HepG2 (cell line): ENCODE measurements at regions not wholly inside any gene's neighbourhood (a gene's known extent, or its start where the extent isn't known, plus 50 kb on each side); places are given as distances from the start of the nearest gene placed in this dataset.

Experiments
- ATAC-seq: fragments of 200-7000 bp; cut with Tn5 transposase; 3 replicates; pipeline ENCODE4 v1.9.1; 2020; ENCODE audit warnings: mild to moderate bottlenecking, moderate library complexity
- BruUV-seq: library from RNA; stranded (reverse); fragments of 400-500 nt; replicated peaks from 2 replicates; lab custom pipeline; 2021; lab: Mats Ljungman, UMichigan
- CTCF ChIA-PET: fragments of 300-600 bp; formaldehyde crosslinking; extraction: SDS; loops from one replicate; lab custom pipeline; 2021; ENCODE audit warnings: low total read pairs, inconsistent platforms, low intra/inter-chr PET ratio; lab: Yijun Ruan, JAX
- POLR2A ChIA-PET: fragments of 350-600 bp; sonication (Branson Sonifier 250); formaldehyde crosslinking; loops from one replicate; lab custom pipeline; 2020; ENCODE audit warnings: antibody characterized with exemption, inconsistent platforms; lab: Yijun Ruan, JAX
- DNase-seq: peaks from one replicate; pipeline ENCODE4 v3.0.0-alpha.2; 2015; ENCODE audit warnings: low spot score
- FAIRE-seq: peaks from 3 replicates; lab custom pipeline; 2011; peaks lifted over from hg19 to GRCh38; lab: Jason Lieb, UNC
- H2AFZ ChIP-seq: one replicate; pipeline ENCODE4 v1.6.1; 2011; ENCODE audit warnings: low read length, inconsistent platforms
- H3K27ac ChIP-seq: fragments of 300-600 bp; 3 replicates; pipeline ENCODE4 v1.8.0; 2011; ENCODE audit warnings: mixed run types, mild to moderate bottlenecking, mixed read lengths, low read length, inconsistent platforms; ENCODE audit not compliant: insufficient read depth; ENCODE audit errors: extremely low read length
- H3K27me3 ChIP-seq, 2 experiments: fragments of 200-600 bp in 1 of 2; 2 replicates in 1 of 2; 3 replicates in 1 of 2; pipeline versions ENCODE4 v1.6.0 to v1.8.0; 2011; ENCODE audit warnings: low read length in 2 of 2, mild to moderate bottlenecking in 2 of 2, moderate library complexity in 2 of 2, inconsistent platforms in 1 of 2; ENCODE audit not compliant: insufficient read depth in 2 of 2, control insufficient read depth in 1 of 2
- H3K36me3 ChIP-seq, 2 experiments: fragments of 200-600 bp in 1 of 2; replicated peaks in 1 of 2; 2 replicates in 1 of 2; 3 replicates in 1 of 2; pipeline versions ENCODE4 v1.5.1 to v1.8.0; 2011; ENCODE audit warnings: low read length in 2 of 2, inconsistent platforms in 1 of 2; ENCODE audit not compliant: insufficient read depth in 2 of 2, control insufficient read depth in 1 of 2
- H3K4me1 ChIP-seq: 2 replicates; pipeline ENCODE4 v1.5.1; 2012; ENCODE audit warnings: low read length, inconsistent platforms; ENCODE audit not compliant: insufficient read depth
- H3K4me2 ChIP-seq: 2 replicates; pipeline ENCODE4 v1.6.0; 2011; ENCODE audit warnings: low read depth, low read length, inconsistent platforms
- H3K4me3 ChIP-seq, 3 experiments: fragments of 200-600 bp in 1 of 3; sonication (generic), shearing (Covaris generic) in 1 of 3; replicated peaks in 1 of 3; 2 replicates each; pipeline ENCODE4 v1.5.1; 2011 to 2016; ENCODE audit warnings: low read length in 3 of 3, inconsistent platforms in 2 of 3, low read depth in 2 of 3, mild to moderate bottlenecking in 2 of 3, control low read depth in 1 of 3, mixed read lengths in 1 of 3; ENCODE audit not compliant: insufficient read depth in 1 of 3
- H3K79me2 ChIP-seq: one replicate; pipeline ENCODE4 v1.6.1; 2011; ENCODE audit warnings: low read length, inconsistent platforms; ENCODE audit not compliant: insufficient read depth
- H3K9ac ChIP-seq: 2 replicates; pipeline ENCODE4 v1.6.0; 2011; ENCODE audit warnings: mild to moderate bottlenecking, low read depth, low read length, inconsistent platforms; ENCODE audit not compliant: insufficient read depth
- H3K9me3 ChIP-seq: 2 replicates; pipeline ENCODE4 v1.5.1; 2012; ENCODE audit warnings: mild to moderate bottlenecking, low read length
- H4K20me1 ChIP-seq: 2 replicates; pipeline ENCODE4 v1.6.0; 2011; ENCODE audit warnings: inconsistent platforms, mild to moderate bottlenecking, low read length, moderate library complexity; ENCODE audit not compliant: insufficient read depth
- CAMTA2 ChIP-seq: sonication (generic); formaldehyde crosslinking; IDR thresholded peaks from 2 replicates; pipeline ENCODE4 v1.4.0; 2020; ENCODE audit warnings: mild to moderate bottlenecking, missing genetic modification reagents, borderline replicate concordance
- JUND ChIP-seq: sonication (generic); formaldehyde crosslinking; IDR thresholded peaks from 2 replicates; pipeline ENCODE4 v1.8.0; 2022; ENCODE audit warnings: mild to moderate bottlenecking, missing genetic modification reagents
- KMT2A ChIP-seq: sonication (generic); formaldehyde crosslinking; IDR thresholded peaks from 2 replicates; pipeline ENCODE4 v1.4.0; 2020; ENCODE audit warnings: missing genetic modification reagents
- POLR2G ChIP-seq: fragments of 200-400 bp; formaldehyde crosslinking; IDR thresholded peaks from 2 replicates; pipeline ENCODE4 v1.6.1; 2018; ENCODE audit warnings: mild to moderate bottlenecking, low read depth, low read length, moderate library complexity
- REPIN1 ChIP-seq: sonication (generic); formaldehyde crosslinking; IDR thresholded peaks from 2 replicates; pipeline ENCODE4 v1.8.0; 2022; ENCODE audit warnings: missing genetic modification reagents, low read depth, mild to moderate bottlenecking, borderline replicate concordance
- TCF7 ChIP-seq: sonication (generic); IDR thresholded peaks from 2 replicates; pipeline ENCODE4 v1.6.1; 2016; ENCODE audit warnings: antibody characterized with exemption, low read depth
- ZBTB4 ChIP-seq: sonication (generic); formaldehyde crosslinking; IDR thresholded peaks from 2 replicates; pipeline ENCODE4 v1.4.0; 2020; ENCODE audit warnings: missing genetic modification reagents, mild to moderate bottlenecking, borderline replicate concordance
- ZFP36 ChIP-seq: fragments of 150-350 bp; IDR thresholded peaks from 2 replicates; pipeline ENCODE4 v1.6.1; 2018; ENCODE audit warnings: borderline replicate concordance, low read length, low read depth; ENCODE audit not compliant: partially characterized antibody
- ZNF101 ChIP-seq: sonication (generic); formaldehyde crosslinking; IDR thresholded peaks from 2 replicates; pipeline ENCODE4 v1.4.0; 2020; ENCODE audit warnings: mild to moderate bottlenecking, low read depth, missing genetic modification reagents, borderline replicate concordance
- ZNF143 ChIP-seq: sonication (generic); formaldehyde crosslinking; IDR thresholded peaks from 2 replicates; pipeline ENCODE4 v1.4.0; 2020; ENCODE audit warnings: missing genetic modification reagents
- ZNF24 ChIP-seq: fragments of 450-650 bp; IDR thresholded peaks from 2 replicates; pipeline ENCODE4 v1.6.1; 2017; ENCODE audit warnings: antibody characterized with exemption, mild to moderate bottlenecking
- ZNF570 ChIP-seq: sonication (generic); formaldehyde crosslinking; IDR thresholded peaks from 2 replicates; pipeline ENCODE4 v1.4.0; 2020; ENCODE audit warnings: mild to moderate bottlenecking, missing genetic modification reagents, borderline replicate concordance
- WGBS: methylation state at CpG from one replicate; pipeline ENCODE4 v1.1.6; 2017; ENCODE audit warnings: low lambda C conversion rate; 5-methylcytosine and 5-hydroxymethylcytosine counted together
- in situ Hi-C: cut with HindIII; loops from 2 replicates; pipeline ENCODE4 v1.10.0; 2017; ENCODE audit warnings: low pct_unique_long_range_greater_than_20kb; ENCODE audit not compliant: extremely low pct_ligation_motif_present
- intact Hi-C: fragments of 100-400 bp; cut with micrococcal nuclease; formaldehyde crosslinking; loops from one replicate; pipeline ENCODE4 v1.10.0; 2022; ENCODE audit not compliant: unreplicated experiment

DNA sequence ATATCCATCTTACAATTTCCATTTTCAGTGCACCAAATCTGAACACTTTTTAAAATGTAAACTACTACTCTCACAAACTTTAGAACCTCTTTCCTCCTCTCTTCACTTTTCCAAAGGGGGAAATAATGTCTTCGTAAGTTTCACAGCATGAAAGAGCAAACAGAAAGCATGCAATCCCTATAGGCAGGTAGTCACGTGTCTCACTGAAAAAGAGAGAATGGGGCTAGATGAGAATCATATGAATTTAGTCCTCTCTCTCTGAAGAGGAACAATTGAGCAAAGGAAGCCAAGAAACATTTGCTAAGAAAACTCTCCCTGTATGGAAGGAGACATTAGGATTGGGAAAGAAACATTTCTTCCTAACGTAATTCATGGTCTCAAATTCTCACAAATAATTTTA lies 613.9 kb downstream of the PLA2G4A start:
- ChIA-PET POLR2A (no interaction called here), CTCF (no interaction called here)
- in situ Hi-C loops = no loop called here
- DNase-seq (no peak), ATAC-seq (no peak), FAIRE-seq (no peak)
- under 1% methylated on average over 3 of the region's 3 CpGs for WGBS
- Histone ChIP-seq H3K4me3 (no peak overlapping the region), H3K27me3 (no peaks in the 10 kb centered on the region), H3K79me2 (no peaks in the 10 kb centered on the region), H3K4me1 (no peaks in the 10 kb centered on the region), H4K20me1 (no peaks in the 10 kb centered on the region), H3K4me2 (no peak overlapping the region), H3K27ac (no peak overlapping the region), H3K9ac (no peak overlapping the region), H2AFZ (no peak overlapping the region), H3K36me3 (no peaks in the 10 kb centered on the region), H3K9me3 (no peaks in the 10 kb centered on the region)
- no peak for TF ChIP-seq ZNF24
- TF ChIP-seq KMT2A (CRISPR knock-in tag) = no peak
- TF ChIP-seq CAMTA2 (CRISPR knock-in tag) = no peak
- TF ChIP-seq ZFP36 = no peak
- no peak for TF ChIP-seq POLR2G
- TF ChIP-seq ZBTB4 (CRISPR knock-in tag) = no peak
- no peak for TF ChIP-seq TCF7
- TF ChIP-seq ZNF101 (CRISPR knock-in tag) = no peak
- TF ChIP-seq ZNF143 = no peak
- no peak for TF ChIP-seq REPIN1 (CRISPR knock-in tag)
- no peak for TF ChIP-seq JUND (CRISPR knock-in tag)
- no peak for TF ChIP-seq ZNF570 (CRISPR knock-in tag)
- intact Hi-C loops = no loop called here
- no TSS peak for BruUV-seq
